HL-60 (cell line): ENCODE measurements at regions not wholly inside any gene's neighbourhood (a gene's known extent, or its start where the extent isn't known, plus 50 kb on each side); places are given as distances from the start of the nearest gene placed in this dataset.

ENCODE experiments used
- GABPA ChIP-seq: IDR thresholded peaks from 2 replicates; pipeline ENCODE4 v1.6.1; 2012; ENCODE audit warnings: low read depth
- POLR2AphosphoS5 ChIP-seq: IDR thresholded peaks from 2 replicates; pipeline ENCODE4 v1.6.1; 2012; ENCODE audit warnings: low read depth
- TF ChIP-seq, protein P1 (sequence below): IDR thresholded peaks from one replicate; pipeline ENCODE4 v1.5.1; 2011; ENCODE audit warnings: low read length, control low read depth, inconsistent platforms; ENCODE audit not compliant: insufficient read depth
- TF ChIP-seq, protein P2 (sequence below): IDR thresholded peaks from 2 replicates; pipeline ENCODE4 v1.6.1; 2012; ENCODE audit warnings: low read depth; ENCODE audit not compliant: insufficient replicate concordance

DNA sequence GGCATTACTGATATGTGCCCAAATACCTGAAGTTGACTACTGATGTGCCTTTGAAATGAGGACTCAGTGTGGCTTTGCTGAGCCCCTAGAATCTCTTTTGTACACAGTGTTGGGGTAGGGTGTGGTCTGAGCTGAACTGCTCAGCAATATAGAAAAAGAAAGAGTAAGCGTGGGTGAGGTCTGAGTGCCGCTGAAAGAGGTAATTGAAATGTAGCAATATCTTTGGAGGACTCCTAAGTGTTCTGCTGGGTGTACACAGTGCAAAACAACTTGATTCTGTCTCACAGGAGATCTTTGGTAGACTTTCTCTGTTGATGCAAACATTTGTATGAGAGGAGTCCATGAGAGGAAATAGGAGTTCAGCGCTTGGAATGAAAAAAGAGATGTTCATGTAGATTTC lies 73.7 kb upstream of the PTPN5 start:
- TF ChIP-seq, protein P1, sequence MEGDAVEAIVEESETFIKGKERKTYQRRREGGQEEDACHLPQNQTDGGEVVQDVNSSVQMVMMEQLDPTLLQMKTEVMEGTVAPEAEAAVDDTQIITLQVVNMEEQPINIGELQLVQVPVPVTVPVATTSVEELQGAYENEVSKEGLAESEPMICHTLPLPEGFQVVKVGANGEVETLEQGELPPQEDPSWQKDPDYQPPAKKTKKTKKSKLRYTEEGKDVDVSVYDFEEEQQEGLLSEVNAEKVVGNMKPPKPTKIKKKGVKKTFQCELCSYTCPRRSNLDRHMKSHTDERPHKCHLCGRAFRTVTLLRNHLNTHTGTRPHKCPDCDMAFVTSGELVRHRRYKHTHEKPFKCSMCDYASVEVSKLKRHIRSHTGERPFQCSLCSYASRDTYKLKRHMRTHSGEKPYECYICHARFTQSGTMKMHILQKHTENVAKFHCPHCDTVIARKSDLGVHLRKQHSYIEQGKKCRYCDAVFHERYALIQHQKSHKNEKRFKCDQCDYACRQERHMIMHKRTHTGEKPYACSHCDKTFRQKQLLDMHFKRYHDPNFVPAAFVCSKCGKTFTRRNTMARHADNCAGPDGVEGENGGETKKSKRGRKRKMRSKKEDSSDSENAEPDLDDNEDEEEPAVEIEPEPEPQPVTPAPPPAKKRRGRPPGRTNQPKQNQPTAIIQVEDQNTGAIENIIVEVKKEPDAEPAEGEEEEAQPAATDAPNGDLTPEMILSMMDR, result no peak
- TF ChIP-seq POLR2AphosphoS5 (no peak), GABPA (no peak)
- TF ChIP-seq, protein P2, sequence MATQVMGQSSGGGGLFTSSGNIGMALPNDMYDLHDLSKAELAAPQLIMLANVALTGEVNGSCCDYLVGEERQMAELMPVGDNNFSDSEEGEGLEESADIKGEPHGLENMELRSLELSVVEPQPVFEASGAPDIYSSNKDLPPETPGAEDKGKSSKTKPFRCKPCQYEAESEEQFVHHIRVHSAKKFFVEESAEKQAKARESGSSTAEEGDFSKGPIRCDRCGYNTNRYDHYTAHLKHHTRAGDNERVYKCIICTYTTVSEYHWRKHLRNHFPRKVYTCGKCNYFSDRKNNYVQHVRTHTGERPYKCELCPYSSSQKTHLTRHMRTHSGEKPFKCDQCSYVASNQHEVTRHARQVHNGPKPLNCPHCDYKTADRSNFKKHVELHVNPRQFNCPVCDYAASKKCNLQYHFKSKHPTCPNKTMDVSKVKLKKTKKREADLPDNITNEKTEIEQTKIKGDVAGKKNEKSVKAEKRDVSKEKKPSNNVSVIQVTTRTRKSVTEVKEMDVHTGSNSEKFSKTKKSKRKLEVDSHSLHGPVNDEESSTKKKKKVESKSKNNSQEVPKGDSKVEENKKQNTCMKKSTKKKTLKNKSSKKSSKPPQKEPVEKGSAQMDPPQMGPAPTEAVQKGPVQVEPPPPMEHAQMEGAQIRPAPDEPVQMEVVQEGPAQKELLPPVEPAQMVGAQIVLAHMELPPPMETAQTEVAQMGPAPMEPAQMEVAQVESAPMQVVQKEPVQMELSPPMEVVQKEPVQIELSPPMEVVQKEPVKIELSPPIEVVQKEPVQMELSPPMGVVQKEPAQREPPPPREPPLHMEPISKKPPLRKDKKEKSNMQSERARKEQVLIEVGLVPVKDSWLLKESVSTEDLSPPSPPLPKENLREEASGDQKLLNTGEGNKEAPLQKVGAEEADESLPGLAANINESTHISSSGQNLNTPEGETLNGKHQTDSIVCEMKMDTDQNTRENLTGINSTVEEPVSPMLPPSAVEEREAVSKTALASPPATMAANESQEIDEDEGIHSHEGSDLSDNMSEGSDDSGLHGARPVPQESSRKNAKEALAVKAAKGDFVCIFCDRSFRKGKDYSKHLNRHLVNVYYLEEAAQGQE, result no peak
